Lung (tissue), 11 donors: ENCODE measurements at regions not wholly inside any gene's neighbourhood (a gene's known extent, or its start where the extent isn't known, plus 50 kb on each side); places are given as distances from the start of the nearest gene placed in this dataset.

Experiments used
- ATAC-seq: fragments of 200-7000 bp; cut with Tn5 transposase; one replicate; pipeline ENCODE4 v1.9.1; 2020; ENCODE audit warnings: moderate number of reproducible peaks; ENCODE audit not compliant: insufficient read depth, low FRiP score
- DNase-seq, 3 donors: peaks; one replicate each; pipeline ENCODE4 v3.0.0-alpha.2; 2013 to 2017
- H3K27ac ChIP-seq, 2 donors: one replicate each; pipeline ENCODE4 v1.5.1; 2013; ENCODE audit warnings: mild to moderate bottlenecking in 2 of 2, moderate library complexity in 2 of 2, control low read depth in 1 of 2, inconsistent platforms in 1 of 2, low read depth in 1 of 2, low read length in 1 of 2
- H3K27me3 ChIP-seq, 3 donors: one replicate each; pipeline ENCODE4 v1.5.1; 2013; ENCODE audit warnings: low read length in 2 of 3; ENCODE audit not compliant: control insufficient read depth in 3 of 3, insufficient read depth in 3 of 3
- H3K36me3 ChIP-seq, 4 donors: one replicate each; pipeline ENCODE4 v1.5.1; 2013; ENCODE audit warnings: low read length in 4 of 4, mild to moderate bottlenecking in 1 of 4, moderate library complexity in 1 of 4; ENCODE audit not compliant: control insufficient read depth in 4 of 4, insufficient read depth in 4 of 4
- H3K4me1 ChIP-seq, 5 donors: one replicate each; pipeline ENCODE4 v1.5.1; 2013; ENCODE audit warnings: low read length in 5 of 5, mild to moderate bottlenecking in 2 of 5, moderate library complexity in 1 of 5; ENCODE audit not compliant: control insufficient read depth in 5 of 5, insufficient read depth in 5 of 5
- H3K4me3 ChIP-seq: one replicate; pipeline ENCODE4 v1.5.1; 2013; ENCODE audit warnings: mild to moderate bottlenecking, control low read depth, moderate library complexity
- H3K9ac ChIP-seq, 2 donors: one replicate each; pipeline ENCODE4 v1.5.1; 2013; ENCODE audit warnings: low read length in 2 of 2, control low read depth in 1 of 2; ENCODE audit not compliant: insufficient read depth in 1 of 2
- H3K9me3 ChIP-seq, 4 donors: one replicate each; pipeline ENCODE4 v1.5.1; 2013; ENCODE audit warnings: low read length in 3 of 4, mild to moderate bottlenecking in 1 of 4, moderate library complexity in 1 of 4; ENCODE audit not compliant: control insufficient read depth in 4 of 4, insufficient read depth in 3 of 4
- CTCF ChIP-seq: IDR thresholded peaks from 2 replicates; pipeline ENCODE4 v1.5.1; 2012; ENCODE audit warnings: mild to moderate bottlenecking; ENCODE audit errors: control extremely low read depth, extremely low read depth
- WGBS, 2 donors: extraction: QIAGEN DNeasy Blood & Tissue Kit; methylation state at CpG; one replicate each; pipeline ENCODE4 v1.1.7; 2013; 5-methylcytosine and 5-hydroxymethylcytosine counted together
- donor health status: control.
- donor health status: control.
- donor health status: Bipolar disorder and iron deficiency.
- donor health status: healthy.
- donor health status: DM: yes; HTN: yes; CAD: no.

GRCh38 chr5:56683281-56683680 is 132.1 kb upstream of the MAP3K1 start:
- H3K4me1 ChIP-seq = peaks cover 0 to 10% (median 0%) of the 10 kb centered on the region in 5 donors
- DNase-seq (no peak), ATAC-seq (no peak)
- H3K9ac ChIP-seq = no peak overlapping the region
- no peaks in the 10 kb centered on the region for H3K27me3 ChIP-seq
- H3K27ac ChIP-seq = no peak overlapping the region
- no peaks in the 10 kb centered on the region for H3K36me3 ChIP-seq
- H3K9me3 ChIP-seq = peaks cover 0 to 1% (median 0%) of the 10 kb centered on the region in 4 donors
- no peak for TF ChIP-seq CTCF
- WGBS, 2 donors = 98 to 100% methylated on average over 1 of the region's 1 CpG
- H3K4me3 ChIP-seq = no peak overlapping the region

- Histone ChIP-seq H3K9me3 (no peaks in the 10 kb centered on the region), H3K27me3 (no peaks in the 10 kb centered on the region), H3K4me3 (no peak overlapping the region), H3K9ac (no peak overlapping the region), H3K27ac (no peak overlapping the region), H3K4me1 (peaks cover 0 to 20% (median 0%) of the 10 kb centered on the region in 5 donors), H3K36me3 (no peaks in the 10 kb centered on the region)
- DNase-seq = no peak
- 89 to 95% methylated on average over 1 of the region's 1 CpG for WGBS, 2 donors
- ATAC-seq = no peak
- no peak for TF ChIP-seq CTCF
These were observed 134.0 kb upstream of the MAP3K1 start for GRCh38 chr5:56681346-56681745.

- no peak for ATAC-seq
- Histone ChIP-seq H3K36me3 (no peaks in the 10 kb centered on the region), H3K27ac (no peak overlapping the region), H3K4me1 (peaks cover 0 to 18% (median 0%) of the 10 kb centered on the region in 5 donors), H3K9ac (no peak overlapping the region), H3K9me3 (no peaks in the 10 kb centered on the region), H3K4me3 (no peak overlapping the region), H3K27me3 (no peaks in the 10 kb centered on the region)
- WGBS, 2 donors = 90 to 94% methylated on average over 2 of the region's 2 CpGs
- no peak for TF ChIP-seq CTCF
- DNase-seq = no peak
These were observed 134.6 kb upstream of the MAP3K1 start for GRCh38 chr5:56680731-56681130.

GRCh38 chr5:56677690-56678305 is 137.6 kb upstream of the MAP3K1 start:
- peaks cover 0 to 18% (median 2%) of the 10 kb centered on the region in 5 donors for H3K4me1 ChIP-seq
- no peaks in the 10 kb centered on the region for H3K9me3 ChIP-seq
- ATAC-seq (no peak), DNase-seq (peak; percentile 50 to 88 (median 88))
- H3K27me3 ChIP-seq = no peaks in the 10 kb centered on the region
- H3K4me3 ChIP-seq = no peak overlapping the region
- H3K27ac ChIP-seq = no peak overlapping the region
- no peaks in the 10 kb centered on the region for H3K36me3 ChIP-seq
- 87 to 90% methylated on average over 2 of the region's 2 CpGs for WGBS, 2 donors
- no peak overlapping the region for H3K9ac ChIP-seq
- TF ChIP-seq CTCF = no peak
